HTR-8/SVneo (cell line): ENCODE measurements at regions not wholly inside any gene's neighbourhood (a gene's known extent, or its start where the extent isn't known, plus 50 kb on each side); places are given as distances from the start of the nearest gene placed in this dataset.
"Not testable (repeated sequence)": the region's sequence is repeated elsewhere in the genome, so short reads cannot be mapped to it uniquely, and the experiment has no call there.

ENCODE experiments used
- DNase-seq: peaks from one replicate; pipeline ENCODE4 v3.0.0; 2011; ENCODE audit warnings: low spot score, mixed read lengths; ENCODE audit not compliant: insufficient read length
- FAIRE-seq: peaks from 2 replicates; lab custom pipeline; 2011; peaks lifted over from hg19 to GRCh38; lab: Jason Lieb, UNC

GRCh38 chr13:69287050-69287698 is 820.5 kb upstream of the ATXN8OS start:
- DNase-seq (no peak), FAIRE-seq (no peak)

GRCh38 chr13:69283837-69284236 is 823.8 kb upstream of the ATXN8OS start:
- no peak for FAIRE-seq

GRCh38 chr13:69283301-69283700 is 824.3 kb upstream of the ATXN8OS start:
- no peak for FAIRE-seq
- no peak for DNase-seq

More at GRCh38 chr13:69283837-69284236, 823.8 kb upstream of the ATXN8OS start:
- DNase-seq = no peak

GRCh38 chr13:69280399-69280798 is 827.2 kb upstream of the ATXN8OS start:
- no peak for DNase-seq
- no peak for FAIRE-seq

GRCh38 chr13:69279213-69279612 is 828.4 kb upstream of the ATXN8OS start:
- no peak for FAIRE-seq
- no peak for DNase-seq

- FAIRE-seq (no peak), DNase-seq (no peak)
These were observed 833.4 kb upstream of the ATXN8OS start for GRCh38 chr13:69274231-69274630.

GRCh38 chr13:69264362-69265334 is 843.0 kb upstream of the ATXN8OS start:
- FAIRE-seq (no peak), DNase-seq (no peak)

GRCh38 chr13:69243366-69243765 is 864.3 kb upstream of the ATXN8OS start:
- DNase-seq = no peak
- FAIRE-seq = no peak

GRCh38 chr13:69234171-69234570 is 873.5 kb upstream of the ATXN8OS start:
- FAIRE-seq (no peak), DNase-seq (no peak)

- no peak for FAIRE-seq
These were observed 881.2 kb upstream of the ATXN8OS start for GRCh38 chr13:69226427-69226826.

GRCh38 chr13:69221633-69222498 is 885.8 kb upstream of the ATXN8OS start:
- FAIRE-seq = not testable (repeated sequence)

More at GRCh38 chr13:69226427-69226826, 881.2 kb upstream of the ATXN8OS start:
- no peak for DNase-seq

GRCh38 chr13:69213396-69213795 is 894.2 kb upstream of the ATXN8OS start:
- DNase-seq (no peak), FAIRE-seq (no peak)

More at GRCh38 chr13:69221633-69222498, 885.8 kb upstream of the ATXN8OS start:
- DNase-seq = not testable (repeated sequence)

- no peak for DNase-seq
- no peak for FAIRE-seq
These were observed 903.0 kb upstream of the ATXN8OS start for GRCh38 chr13:69204620-69205019.

GRCh38 chr13:69202996-69203395 is 904.6 kb upstream of the ATXN8OS start:
- FAIRE-seq (no peak), DNase-seq (no peak)

GRCh38 chr13:69199664-69200063 is 908.0 kb upstream of the ATXN8OS start:
- no peak for FAIRE-seq
- no peak for DNase-seq

GRCh38 chr13:69198706-69199105 is 908.9 kb upstream of the ATXN8OS start:
- FAIRE-seq = no peak
- no peak for DNase-seq

- FAIRE-seq (no peak), DNase-seq (no peak)
These were observed 913.5 kb upstream of the ATXN8OS start for GRCh38 chr13:69194130-69194529.

GRCh38 chr13:69180034-69180433 is 927.6 kb upstream of the ATXN8OS start:
- no peak for DNase-seq
- no peak for FAIRE-seq

GRCh38 chr13:69178000-69178399 is 929.6 kb upstream of the ATXN8OS start:
- DNase-seq (no peak), FAIRE-seq (no peak)

GRCh38 chr13:69168436-69168835 is 939.2 kb upstream of the ATXN8OS start:
- FAIRE-seq (no peak), DNase-seq (no peak)
